Stimulated activated CD8-positive, alpha-beta memory T cell treated with anti-CD3 and anti-CD28 coated beads, Interleukin-7, amount 100 ng/mL, for 4 hours (primary cell): ENCODE measurements at regions not wholly inside any gene's neighbourhood (a gene's known extent, or its start where the extent isn't known, plus 50 kb on each side); places are given as distances from the start of the nearest gene placed in this dataset.
"Not testable (repeated sequence)": the region's sequence is repeated elsewhere in the genome, so short reads cannot be mapped to it uniquely, and the experiment has no call there.

Source experiments
- DNase-seq, 2 donors: peaks; one replicate each; pipeline ENCODE4 v3.0.0-alpha.2; 2020; ENCODE audit warnings: low read depth in 2 of 2

GRCh38 chr9:30484690-30485089 lies 1899.8 kb upstream of the ACO1 start:
- DNase-seq: no peak

- no peak for DNase-seq
Measured at GRCh38 chr9:30504502-30504905, 1879.9 kb upstream of the ACO1 start.

GRCh38 chr9:30505311-30505710 lies 1879.1 kb upstream of the ACO1 start:
- DNase-seq: no peak

- DNase-seq: no peak
Measured at GRCh38 chr9:30506749-30507148, 1877.7 kb upstream of the ACO1 start.

- no peak for DNase-seq
Measured at GRCh38 chr9:30507166-30507565, 1877.3 kb upstream of the ACO1 start.

- DNase-seq: no peak
Measured at GRCh38 chr9:30511666-30512065, 1872.8 kb upstream of the ACO1 start.

GRCh38 chr9:30519166-30519565 lies 1865.3 kb upstream of the ACO1 start:
- no peak for DNase-seq

GRCh38 chr9:30519756-30520155 lies 1864.7 kb upstream of the ACO1 start:
- DNase-seq: no peak

- DNase-seq: no peak
Measured at GRCh38 chr9:30522061-30522460, 1862.4 kb upstream of the ACO1 start.

- no peak for DNase-seq
Measured at GRCh38 chr9:30522486-30522885, 1862.0 kb upstream of the ACO1 start.

GRCh38 chr9:30524311-30524710 lies 1860.1 kb upstream of the ACO1 start:
- DNase-seq: no peak

GRCh38 chr9:30534455-30534854 lies 1850.0 kb upstream of the ACO1 start:
- DNase-seq: no peak

- DNase-seq: no peak
Measured at GRCh38 chr9:30534896-30535295, 1849.5 kb upstream of the ACO1 start.

- no peak for DNase-seq
Measured at GRCh38 chr9:30536494-30536893, 1847.9 kb upstream of the ACO1 start.

GRCh38 chr9:30539696-30540095 lies 1844.7 kb upstream of the ACO1 start:
- not testable (repeated sequence) for DNase-seq

GRCh38 chr9:30574355-30575151 lies 1809.9 kb upstream of the ACO1 start:
- DNase-seq: no peak

GRCh38 chr9:30575218-30575617 lies 1809.2 kb upstream of the ACO1 start:
- DNase-seq: no peak

- DNase-seq: no peak
Measured at GRCh38 chr9:30575691-30576090, 1808.8 kb upstream of the ACO1 start.

GRCh38 chr9:30579810-30580209 lies 1804.6 kb upstream of the ACO1 start:
- no peak for DNase-seq

- no peak for DNase-seq
Measured at GRCh38 chr9:30582240-30582639, 1802.2 kb upstream of the ACO1 start.

- DNase-seq: no peak
Measured at GRCh38 chr9:30584559-30584958, 1799.9 kb upstream of the ACO1 start.

- no peak for DNase-seq
Measured at GRCh38 chr9:30591461-30591860, 1793.0 kb upstream of the ACO1 start.

GRCh38 chr9:30597608-30598007 lies 1786.8 kb upstream of the ACO1 start:
- no peak for DNase-seq

GRCh38 chr9:30605936-30606335 lies 1778.5 kb upstream of the ACO1 start:
- DNase-seq: no peak
